ENCODE measurements at regions not wholly inside any gene's neighbourhood (a gene's known extent, or its start where the extent isn't known, plus 50 kb on each side); places are given as distances from the start of the nearest gene placed in this dataset.

GRCh38 chr4:148522995-148523394 lies 80.8 kb upstream of the NR3C2 start:
- no peak for DNase-seq

GRCh38 chr4:148515248-148515647 lies 73.0 kb upstream of the NR3C2 start:
- DNase-seq, result no peak

- no peak for DNase-seq
These were observed 72.4 kb upstream of the NR3C2 start for GRCh38 chr4:148514581-148514980.

- DNase-seq, result no peak
These were observed 71.8 kb upstream of the NR3C2 start for GRCh38 chr4:148514041-148514440.

GRCh38 chr4:148510211-148510610 lies 68.0 kb upstream of the NR3C2 start:
- no peak for DNase-seq

- no peak for DNase-seq
These were observed 61.5 kb upstream of the NR3C2 start for GRCh38 chr4:148503681-148504080.

- no peak for DNase-seq
These were observed 55.0 kb upstream of the NR3C2 start for GRCh38 chr4:148497258-148497657.

- no peak for DNase-seq
These were observed 53.2 kb upstream of the NR3C2 start for GRCh38 chr4:148495463-148495862.
